Suprapubic skin (tissue), 3 donors: ENCODE measurements at regions not wholly inside any gene's neighbourhood (a gene's known extent, or its start where the extent isn't known, plus 50 kb on each side); places are given as distances from the start of the nearest gene placed in this dataset.

Source experiments
- CTCF ChIP-seq, 2 donors: fragments of 200-600 bp in 1 of 2; fragments of 450-650 bp in 1 of 2; sonication (generic) in 1 of 2; IDR thresholded peaks; one replicate each; pipeline ENCODE4 v1.5.1; 2016 to 2019; ENCODE audit warnings: antibody characterized with exemption in 2 of 2, mild to moderate bottlenecking in 1 of 2, moderate library complexity in 1 of 2
- POLR2AphosphoS5 ChIP-seq, 3 donors: sonication (generic); formaldehyde crosslinking; IDR thresholded peaks; one replicate each; pipeline ENCODE4 v1.6.1; 2017; ENCODE audit warnings: antibody characterized with exemption in 3 of 3

GRCh38 chr1:81484284-81484683, 316.4 kb upstream of the ADGRL2 start:
- TF ChIP-seq CTCF (IDR thresholded peaks at IDR 0.05) (no peak), POLR2AphosphoS5 (IDR thresholded peaks at IDR 0.05) (no peak)
